GM21723 (cell line): ENCODE measurements at regions not wholly inside any gene's neighbourhood (a gene's known extent, or its start where the extent isn't known, plus 50 kb on each side); places are given as distances from the start of the nearest gene placed in this dataset.

Source experiments
- ATAC-seq: cut with Tn5 transposase; IDR thresholded peaks from one replicate; pipeline ENCODE4 v1.9.1; 2021; ENCODE audit warnings: mild to moderate bottlenecking, moderate library complexity; ENCODE audit not compliant: unreplicated experiment

DNA sequence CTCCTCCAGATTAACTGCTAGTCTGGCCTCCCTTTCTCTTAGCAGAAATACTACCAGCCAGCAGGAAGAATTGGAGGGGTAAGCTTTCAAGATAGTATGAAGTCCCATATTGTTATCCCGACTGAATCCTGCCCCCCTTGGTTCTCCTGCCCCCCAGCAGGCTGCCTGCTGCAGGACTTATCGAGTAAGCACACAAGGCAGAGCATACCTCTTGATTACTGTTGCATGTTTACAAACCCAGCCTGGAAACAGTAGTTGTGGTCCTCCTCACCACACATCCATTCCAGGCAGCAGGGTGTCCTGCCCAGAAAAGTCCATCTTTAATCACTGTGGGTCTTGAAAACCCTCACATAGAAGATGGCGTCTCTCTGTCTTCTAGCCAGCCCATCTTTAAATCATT, 66.8 kb upstream of the PPP2R3A start:
- ATAC-seq, result no peak

GRCh38 chr3:135905058-135905724, 60.3 kb upstream of the PPP2R3A start:
- ATAC-seq, result no peak

GRCh38 chr3:135907422-135908165, 57.9 kb upstream of the PPP2R3A start:
- no peak for ATAC-seq

DNA sequence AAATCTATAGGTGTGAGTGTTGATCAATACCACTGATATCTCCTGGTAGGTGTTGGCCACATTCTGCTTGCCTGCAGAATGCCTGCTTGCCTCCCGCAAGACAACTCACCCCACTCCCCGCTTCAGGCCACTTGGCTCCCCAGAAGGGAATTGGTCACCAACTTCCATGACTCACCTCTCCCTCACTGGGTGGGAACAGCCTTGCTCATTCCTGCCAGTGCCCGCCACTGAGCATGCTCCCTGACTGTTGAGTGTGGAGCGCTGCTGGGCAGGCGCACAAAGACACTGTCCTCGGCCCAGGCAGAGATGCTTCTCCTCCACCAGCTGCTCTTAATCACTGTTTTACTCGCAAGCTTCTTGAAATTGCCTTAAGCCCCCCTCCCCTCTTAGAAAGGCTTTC, 57.3 kb upstream of the PPP2R3A start:
- no peak for ATAC-seq

- no peak for ATAC-seq
These were observed 56.8 kb upstream of the PPP2R3A start for GRCh38 chr3:135908737-135909136.

GRCh38 chr3:135911110-135911509, 54.4 kb upstream of the PPP2R3A start:
- no peak for ATAC-seq

- no peak for ATAC-seq
These were observed 50.3 kb upstream of the PPP2R3A start for GRCh38 chr3:135915206-135915605.
